ENCODE measurements at regions not wholly inside any gene's neighbourhood (a gene's known extent, or its start where the extent isn't known, plus 50 kb on each side); places are given as distances from the start of the nearest gene placed in this dataset.

- DNase-seq: no peak
Measured at GRCh38 chr18:49655266-49656072, 93.6 kb downstream of the LIPG start.

- no peak for DNase-seq
Measured at GRCh38 chr18:49654347-49654746, 92.5 kb downstream of the LIPG start.

GRCh38 chr18:49652881-49653724, 91.2 kb downstream of the LIPG start:
- DNase-seq: no peak

GRCh38 chr18:49651033-49651432, 89.2 kb downstream of the LIPG start:
- DNase-seq: no peak

- no peak for DNase-seq
Measured at GRCh38 chr18:49650426-49650891, 88.6 kb downstream of the LIPG start.

- DNase-seq: no peak
Measured at GRCh38 chr18:49648811-49649210, 87.0 kb downstream of the LIPG start.

Measured in NCI-H1105 (cell line).